Adipocyte (in vitro differentiated cells): ENCODE measurements at regions not wholly inside any gene's neighbourhood (a gene's known extent, or its start where the extent isn't known, plus 50 kb on each side); places are given as distances from the start of the nearest gene placed in this dataset.

Source experiments
- DNase-seq: peaks from one replicate; pipeline ENCODE4 v3.0.0-alpha.2; 2015; ENCODE audit warnings: low read depth
- H3K27me3 ChIP-seq: replicated peaks from 2 replicates; pipeline ENCODE4 v1.7.0; 2013; ENCODE audit warnings: mild to moderate bottlenecking, low read length, moderate library complexity; ENCODE audit not compliant: control insufficient read depth, insufficient read depth
- H3K36me3 ChIP-seq: 2 replicates; pipeline ENCODE4 v1.7.0; 2013; ENCODE audit warnings: low read length, mild to moderate bottlenecking, moderate library complexity; ENCODE audit not compliant: control insufficient read depth, insufficient read depth, severe bottlenecking
- H3K4me1 ChIP-seq: 2 replicates; pipeline ENCODE4 v1.7.0; 2013; ENCODE audit warnings: mild to moderate bottlenecking, low read length, moderate library complexity; ENCODE audit not compliant: control insufficient read depth, insufficient read depth
- H3K4me3 ChIP-seq: 2 replicates; pipeline ENCODE4 v1.7.0; 2013; ENCODE audit warnings: mild to moderate bottlenecking, low read length, moderate library complexity
- H3K9ac ChIP-seq: 2 replicates; pipeline ENCODE4 v1.7.0; 2013; ENCODE audit warnings: mild to moderate bottlenecking, low read length, moderate library complexity
- H3K9me3 ChIP-seq: 2 replicates; pipeline ENCODE4 v1.7.0; 2013; ENCODE audit warnings: mild to moderate bottlenecking, low read length, moderate library complexity; ENCODE audit not compliant: control insufficient read depth

DNA sequence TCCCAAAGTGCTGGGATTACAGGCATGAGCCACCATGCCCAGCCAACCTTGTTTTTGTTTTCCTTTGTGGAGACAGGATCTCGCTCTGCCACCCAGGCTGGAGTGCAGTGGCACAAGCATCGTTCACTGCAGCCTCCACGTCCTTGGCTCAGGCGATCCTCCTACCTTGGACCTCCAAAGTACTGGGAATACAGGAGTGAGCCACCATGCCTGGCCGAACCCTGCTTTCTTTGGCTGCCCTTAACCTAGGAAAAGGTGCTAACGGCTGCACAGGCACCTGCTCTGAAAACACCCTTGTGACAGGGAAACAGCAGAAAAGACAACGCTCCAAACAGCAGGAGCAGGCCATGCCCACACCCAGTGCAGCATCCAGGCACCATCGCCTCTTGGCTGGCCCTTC, 71.9 kb downstream of the OAT start:
- no peak overlapping the region for H3K4me3 ChIP-seq
- no peak for DNase-seq
- no peaks in the 10 kb centered on the region for H3K9me3 ChIP-seq
- no peaks in the 10 kb centered on the region for H3K36me3 ChIP-seq
- H3K4me1 ChIP-seq, result no peaks in the 10 kb centered on the region
- H3K9ac ChIP-seq, result no peak overlapping the region
- peaks cover 21% of the 10 kb centered on the region for H3K27me3 ChIP-seq

- DNase-seq, result no peak
- H3K9me3 ChIP-seq, result no peaks in the 10 kb centered on the region
These were observed 73.2 kb downstream of the OAT start for GRCh38 chr10:124345521-124345920.

DNA sequence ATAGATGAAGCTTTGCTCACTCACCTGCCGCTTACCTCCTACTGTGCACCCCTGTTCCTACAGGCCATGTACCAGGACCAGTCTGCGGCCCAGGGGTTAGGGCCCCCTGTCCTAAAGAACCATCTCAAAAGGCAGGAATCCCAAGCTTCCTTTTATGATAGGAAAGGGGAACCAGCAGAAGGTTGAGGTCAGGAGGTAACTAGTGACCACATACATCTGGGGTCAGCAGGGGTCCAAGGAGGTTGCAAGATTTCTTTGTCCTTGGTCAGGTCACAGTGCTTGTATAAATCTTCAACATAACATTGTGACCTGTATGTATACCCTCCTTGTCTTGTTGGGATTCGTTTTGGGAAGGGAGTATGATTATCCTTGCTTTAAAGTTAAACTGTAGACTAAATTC, 73.8 kb downstream of the OAT start:
- Histone ChIP-seq H3K27me3 (peaks cover 16% of the 10 kb centered on the region), H3K4me3 (no peak overlapping the region), H3K36me3 (no peaks in the 10 kb centered on the region), H3K4me1 (no peaks in the 10 kb centered on the region), H3K9me3 (no peaks in the 10 kb centered on the region), H3K9ac (no peak overlapping the region)
- DNase-seq, result no peak

More at GRCh38 chr10:124345521-124345920, 73.2 kb downstream of the OAT start:
- Histone ChIP-seq H3K27me3 (peaks cover 18% of the 10 kb centered on the region), H3K9ac (no peak overlapping the region), H3K4me3 (no peak overlapping the region), H3K4me1 (no peaks in the 10 kb centered on the region), H3K36me3 (no peaks in the 10 kb centered on the region)

DNA sequence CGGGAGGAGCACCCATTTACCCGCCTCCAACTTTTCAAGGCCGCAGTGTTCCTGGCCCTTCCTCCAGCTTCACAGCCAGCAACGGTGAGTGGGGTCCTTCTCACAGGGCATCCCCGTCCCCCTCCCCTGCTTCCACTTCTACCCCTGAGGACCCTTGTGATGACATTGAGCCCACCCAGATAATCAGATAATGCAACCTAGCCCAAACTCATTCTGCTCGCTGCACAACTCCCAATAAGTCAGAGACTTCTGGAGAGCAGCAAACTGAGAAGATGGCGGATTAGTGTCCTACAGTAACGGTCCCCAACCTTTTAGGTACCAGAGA, 74.5 kb downstream of the OAT start:
- DNase-seq, result no peak
- no peak overlapping the region for H3K9ac ChIP-seq
- no peaks in the 10 kb centered on the region for H3K9me3 ChIP-seq
- H3K4me3 ChIP-seq, result no peak overlapping the region
- no peaks in the 10 kb centered on the region for H3K36me3 ChIP-seq
- no peaks in the 10 kb centered on the region for H3K4me1 ChIP-seq
- peaks cover 9% of the 10 kb centered on the region for H3K27me3 ChIP-seq

DNA sequence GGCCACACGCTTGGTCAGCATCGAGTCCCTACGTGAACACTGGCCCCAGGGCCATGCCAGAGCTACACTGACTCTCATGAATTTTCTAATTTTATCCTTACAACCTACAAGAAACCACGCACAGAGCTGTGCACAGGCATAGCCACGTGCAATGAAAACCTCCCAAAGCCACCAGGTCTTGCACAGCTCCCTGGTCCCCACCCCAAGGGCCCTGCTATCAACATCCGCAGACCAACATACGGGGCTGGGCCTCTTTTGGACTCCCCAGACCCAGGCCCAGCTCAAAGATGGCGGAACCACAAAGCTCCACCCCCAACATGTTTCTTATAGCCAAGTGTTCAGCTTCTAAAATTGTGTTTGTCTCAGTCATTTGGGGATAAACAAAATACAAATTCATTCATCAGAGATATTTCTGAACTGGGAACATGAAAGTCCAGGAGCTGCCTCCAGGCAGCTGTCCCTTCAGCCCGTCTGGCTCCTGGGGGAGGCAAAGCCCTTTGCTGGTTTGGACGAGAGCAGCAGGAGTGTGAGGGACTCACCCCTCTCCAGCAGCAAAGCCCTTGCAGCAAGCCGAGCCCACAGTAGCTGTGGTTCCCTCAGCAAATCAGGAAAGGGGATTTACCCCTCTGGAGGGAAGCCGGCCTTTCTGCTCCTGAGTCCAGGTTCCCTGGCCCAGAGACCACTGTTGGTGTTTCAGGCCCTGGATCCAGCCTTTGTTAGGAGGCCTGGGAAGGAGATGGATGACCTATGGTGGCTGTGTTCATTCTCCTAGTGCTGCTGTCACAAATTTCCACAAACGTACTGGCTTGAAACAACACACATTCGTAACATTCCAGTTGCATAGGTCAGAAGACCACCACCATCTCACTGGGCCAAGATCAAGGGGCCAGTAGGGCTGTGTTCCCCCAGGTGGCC, 75.1 kb downstream of the OAT start:
- no peaks in the 10 kb centered on the region for H3K36me3 ChIP-seq
- DNase-seq, result no peak
- H3K4me1 ChIP-seq, result no peaks in the 10 kb centered on the region
- H3K9ac ChIP-seq, result no peak overlapping the region
- no peak overlapping the region for H3K4me3 ChIP-seq
- H3K9me3 ChIP-seq, result no peaks in the 10 kb centered on the region
- H3K27me3 ChIP-seq, result peaks cover 3% of the 10 kb centered on the region

DNA sequence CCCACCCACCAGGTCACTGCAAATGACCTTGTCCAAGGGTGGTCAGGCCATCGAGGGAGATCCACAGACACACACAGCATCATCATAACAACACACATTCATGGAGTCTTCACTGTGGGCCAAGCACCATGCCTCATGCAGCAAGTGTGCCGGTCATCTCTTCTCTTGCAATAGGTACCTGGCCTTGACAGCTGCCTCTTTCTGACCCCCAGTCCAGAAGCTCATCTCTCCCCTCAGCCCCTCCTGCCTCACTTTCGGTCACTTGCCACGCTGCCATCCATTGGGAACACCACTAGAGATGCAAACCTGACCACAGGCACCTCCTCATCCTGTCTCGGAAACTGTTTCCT, 75.9 kb downstream of the OAT start:
- Histone ChIP-seq H3K9me3 (no peaks in the 10 kb centered on the region), H3K9ac (no peak overlapping the region), H3K4me3 (no peak overlapping the region), H3K4me1 (no peaks in the 10 kb centered on the region), H3K27me3 (no peaks in the 10 kb centered on the region), H3K36me3 (no peaks in the 10 kb centered on the region)
- DNase-seq, result no peak

GRCh38 chr10:124342136-124342820, 76.4 kb downstream of the OAT start:
- no peak overlapping the region for H3K4me3 ChIP-seq
- H3K27me3 ChIP-seq, result no peaks in the 10 kb centered on the region
- no peak for DNase-seq
- H3K4me1 ChIP-seq, result no peaks in the 10 kb centered on the region
- H3K9ac ChIP-seq, result no peak overlapping the region
- no peaks in the 10 kb centered on the region for H3K36me3 ChIP-seq
- no peaks in the 10 kb centered on the region for H3K9me3 ChIP-seq

- DNase-seq, result peak; percentile 16
- no peaks in the 10 kb centered on the region for H3K27me3 ChIP-seq
These were observed 77.0 kb downstream of the OAT start for GRCh38 chr10:124341768-124342135.

DNA sequence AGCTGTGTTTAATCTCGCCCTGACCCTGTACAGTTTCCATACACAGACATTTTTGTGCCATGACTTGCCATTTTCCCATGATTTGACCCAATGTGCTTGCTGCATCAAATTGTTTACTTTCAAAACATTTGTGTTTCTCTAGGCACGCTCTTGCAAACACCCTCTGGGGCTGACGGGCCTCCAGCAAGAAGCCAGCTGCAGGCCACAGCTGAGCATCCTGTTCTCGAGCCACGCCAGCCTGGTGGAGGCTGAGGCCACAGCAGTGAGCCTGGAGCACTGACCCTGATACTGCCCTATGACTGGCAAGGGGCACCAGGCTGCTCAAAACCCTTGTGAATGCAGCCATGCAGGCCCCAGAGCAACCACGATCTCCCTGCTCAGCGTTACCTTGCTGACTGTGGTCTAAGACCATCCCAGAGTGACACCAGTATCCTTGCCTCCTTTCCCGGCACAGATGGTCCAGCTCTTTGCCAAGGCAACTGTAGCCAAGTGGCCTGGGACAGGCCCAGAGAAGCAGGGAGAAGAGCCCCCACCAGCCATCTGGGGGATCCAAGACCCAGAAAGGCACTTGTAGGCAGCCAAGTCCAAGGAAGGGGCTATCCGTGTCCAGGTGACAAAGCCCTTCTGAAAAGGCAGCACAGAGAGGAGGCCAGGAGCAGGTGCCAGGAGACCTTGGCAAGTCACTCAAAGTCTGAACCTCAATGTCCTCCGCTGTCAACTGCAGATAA, 78.5 kb downstream of the OAT start:
- Histone ChIP-seq H3K36me3 (no peaks in the 10 kb centered on the region), H3K9me3 (no peaks in the 10 kb centered on the region), H3K9ac (no peak overlapping the region), H3K27me3 (no peaks in the 10 kb centered on the region), H3K4me1 (no peaks in the 10 kb centered on the region), H3K4me3 (no peak overlapping the region)
- peak; percentile 98 for DNase-seq

More at GRCh38 chr10:124341768-124342135, 77.0 kb downstream of the OAT start:
- no peak overlapping the region for H3K4me3 ChIP-seq
- no peaks in the 10 kb centered on the region for H3K36me3 ChIP-seq
- H3K4me1 ChIP-seq, result no peaks in the 10 kb centered on the region
- no peaks in the 10 kb centered on the region for H3K9me3 ChIP-seq
- H3K9ac ChIP-seq, result no peak overlapping the region

GRCh38 chr10:124339119-124340032, 79.3 kb downstream of the OAT start:
- Histone ChIP-seq H3K4me1 (no peaks in the 10 kb centered on the region), H3K9ac (no peak overlapping the region), H3K27me3 (no peaks in the 10 kb centered on the region), H3K4me3 (no peak overlapping the region), H3K9me3 (no peaks in the 10 kb centered on the region), H3K36me3 (no peaks in the 10 kb centered on the region)
- no peak for DNase-seq
